ENCODE measurements at regions not wholly inside any gene's neighbourhood (a gene's known extent, or its start where the extent isn't known, plus 50 kb on each side); places are given as distances from the start of the nearest gene placed in this dataset.

DNA sequence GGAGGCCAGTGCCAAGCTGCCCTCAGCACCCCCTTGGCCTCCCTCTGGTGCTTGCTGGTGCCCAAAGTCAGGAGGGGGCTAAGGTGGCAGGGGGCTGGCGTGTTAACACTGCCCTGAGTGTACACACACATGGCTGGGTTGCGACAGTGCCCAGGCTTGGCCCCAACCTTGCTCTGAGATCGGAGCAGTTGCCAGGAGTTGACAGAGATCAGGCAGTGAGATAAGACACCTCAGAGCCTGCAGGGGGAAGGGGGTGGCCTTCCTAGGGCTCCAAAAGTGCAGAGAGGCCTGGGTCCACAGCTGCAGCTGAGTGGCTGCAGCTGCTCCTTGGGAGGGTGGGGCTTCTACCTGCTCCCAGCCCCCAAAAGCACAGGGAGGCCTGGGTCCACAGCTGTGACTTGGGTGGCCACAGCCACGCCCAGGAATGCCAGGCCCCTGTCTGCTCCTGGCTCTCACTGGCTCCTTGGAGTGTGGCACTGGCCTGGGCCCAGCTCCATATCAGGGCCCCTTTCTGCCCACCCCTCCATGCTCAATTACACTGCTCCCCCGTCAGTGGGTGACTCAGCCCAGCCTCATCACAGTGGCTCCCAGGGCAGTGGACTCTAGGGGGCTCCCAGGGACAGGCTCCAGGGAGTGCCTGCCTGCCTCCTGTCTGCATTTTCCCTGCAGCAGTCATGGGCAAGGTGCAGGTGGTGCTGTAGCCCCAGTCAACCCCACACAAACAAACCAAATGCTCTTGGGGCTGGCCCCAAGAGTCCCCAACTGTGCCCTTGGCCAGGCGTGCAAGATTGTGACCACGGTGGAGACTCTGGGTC is 56.4 kb upstream of the C15orf39 start:
- TF ChIP-seq, protein P1, sequence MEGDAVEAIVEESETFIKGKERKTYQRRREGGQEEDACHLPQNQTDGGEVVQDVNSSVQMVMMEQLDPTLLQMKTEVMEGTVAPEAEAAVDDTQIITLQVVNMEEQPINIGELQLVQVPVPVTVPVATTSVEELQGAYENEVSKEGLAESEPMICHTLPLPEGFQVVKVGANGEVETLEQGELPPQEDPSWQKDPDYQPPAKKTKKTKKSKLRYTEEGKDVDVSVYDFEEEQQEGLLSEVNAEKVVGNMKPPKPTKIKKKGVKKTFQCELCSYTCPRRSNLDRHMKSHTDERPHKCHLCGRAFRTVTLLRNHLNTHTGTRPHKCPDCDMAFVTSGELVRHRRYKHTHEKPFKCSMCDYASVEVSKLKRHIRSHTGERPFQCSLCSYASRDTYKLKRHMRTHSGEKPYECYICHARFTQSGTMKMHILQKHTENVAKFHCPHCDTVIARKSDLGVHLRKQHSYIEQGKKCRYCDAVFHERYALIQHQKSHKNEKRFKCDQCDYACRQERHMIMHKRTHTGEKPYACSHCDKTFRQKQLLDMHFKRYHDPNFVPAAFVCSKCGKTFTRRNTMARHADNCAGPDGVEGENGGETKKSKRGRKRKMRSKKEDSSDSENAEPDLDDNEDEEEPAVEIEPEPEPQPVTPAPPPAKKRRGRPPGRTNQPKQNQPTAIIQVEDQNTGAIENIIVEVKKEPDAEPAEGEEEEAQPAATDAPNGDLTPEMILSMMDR (IDR thresholded peaks at IDR 0.05; ENCODE audit: insufficient read depth, low read length, poor library complexity, severe bottlenecking) = no peak
- no peak for TF ChIP-seq EZH2phosphoT487 (conservative IDR thresholded peaks at IDR 0.05; ENCODE audit: low read length)

Data from SU-DHL-6 (cell line).